GM12878 (cell line): ENCODE measurements at regions not wholly inside any gene's neighbourhood (a gene's known extent, or its start where the extent isn't known, plus 50 kb on each side); places are given as distances from the start of the nearest gene placed in this dataset.

Source experiments
- ATAC-seq: fragments of 200-7000 bp; cut with Tn5 transposase; 3 replicates; pipeline ENCODE4 v1.9.1; 2020; ENCODE audit warnings: mild to moderate bottlenecking, moderate library complexity
- BruUV-seq: library from RNA; stranded (reverse); fragments of 400-500 nt; replicated peaks from 2 replicates; lab custom pipeline; 2021; lab: Mats Ljungman, UMichigan
- CTCF ChIA-PET: fragments of 300-600 bp; sonication (Branson Sonifier 250); formaldehyde crosslinking; extraction: SDS; loops from one replicate; lab custom pipeline; 2021; ENCODE audit warnings: inconsistent platforms; lab: Yijun Ruan, JAX
- POLR2A ChIA-PET: fragments of 350-600 bp; formaldehyde crosslinking; extraction: SDS; loops from one replicate; lab custom pipeline; 2021; ENCODE audit warnings: inconsistent platforms; lab: Charles Lee
- RAD21 ChIA-PET: fragments of 300-600 bp; sonication (Branson Sonifier 250); formaldehyde crosslinking; loops from one replicate; lab custom pipeline; 2023; ENCODE audit warnings: antibody characterized with exemption; ENCODE audit not compliant: unreplicated experiment; lab: Charles Lee
- SMC1A ChIA-PET: fragments of 300-600 bp; sonication (Branson Sonifier 250); formaldehyde crosslinking; loops from one replicate; lab custom pipeline; 2023; ENCODE audit not compliant: unreplicated experiment, uncharacterized antibody; lab: Charles Lee
- DNase-seq: peaks from one replicate; pipeline ENCODE4 v3.0.0-alpha.2; 2011; ENCODE audit warnings: low read depth, low spot score
- FAIRE-seq: peaks from 3 replicates; lab custom pipeline; 2011; peaks lifted over from hg19 to GRCh38; lab: Jason Lieb, UNC
- H2AFZ ChIP-seq: 2 replicates; pipeline ENCODE4 v1.6.0; 2011; ENCODE audit warnings: low read depth, low read length, control low read depth; ENCODE audit not compliant: control insufficient read depth
- H3K27ac ChIP-seq: 2 replicates; pipeline ENCODE4 v1.5.1; 2011; ENCODE audit warnings: control low read depth; ENCODE audit not compliant: control insufficient read depth, insufficient read depth
- H3K27me3 ChIP-seq, 2 experiments: replicated peaks in 1 of 2; 2 replicates each; pipeline versions ENCODE4 v1.6.0 to v1.6.1; 2011; ENCODE audit warnings: low read length in 1 of 2; ENCODE audit not compliant: control insufficient read depth in 2 of 2, insufficient read depth in 2 of 2
- H3K36me3 ChIP-seq, 2 experiments: 2 replicates each; pipeline ENCODE4 v1.5.1; 2011; ENCODE audit warnings: low read length in 1 of 2; ENCODE audit not compliant: control insufficient read depth in 2 of 2, insufficient read depth in 2 of 2
- H3K4me1 ChIP-seq: 2 replicates; pipeline ENCODE4 v1.6.1; 2011; ENCODE audit warnings: mild to moderate bottlenecking, low read length, moderate library complexity, mixed read lengths; ENCODE audit not compliant: control insufficient read depth, insufficient read depth
- H3K4me2 ChIP-seq: 2 replicates; pipeline ENCODE4 v1.6.0; 2011; ENCODE audit warnings: control low read depth; ENCODE audit not compliant: control insufficient read depth, insufficient read depth
- H3K4me3 ChIP-seq: fragments of 200-600 bp; sonication (generic); 2 replicates; pipeline ENCODE4 v1.5.1; 2016
- H3K79me2 ChIP-seq: 2 replicates; pipeline ENCODE4 v1.6.0; 2011; ENCODE audit warnings: low read length; ENCODE audit not compliant: control insufficient read depth, insufficient read depth
- H3K9ac ChIP-seq: 2 replicates; pipeline ENCODE4 v1.8.0; 2011; ENCODE audit warnings: low read length, control low read depth, mixed read lengths; ENCODE audit not compliant: control insufficient read depth, insufficient read depth
- H3K9me3 ChIP-seq: replicated peaks from 3 replicates; pipeline ENCODE4 v1.5.1; 2011; ENCODE audit warnings: mild to moderate bottlenecking, low read length; ENCODE audit not compliant: control insufficient read depth, insufficient read depth
- H4K20me1 ChIP-seq: 2 replicates; pipeline ENCODE4 v1.6.0; 2011; ENCODE audit not compliant: control insufficient read depth, insufficient read depth
- CBX3 ChIP-seq: fragments of 200-600 bp; sonication (generic); IDR thresholded peaks from 2 replicates; pipeline ENCODE4 v1.6.1; 2016; ENCODE audit warnings: low read depth, borderline replicate concordance
- CHD4 ChIP-seq: fragments of 200-600 bp; sonication (generic); IDR thresholded peaks from 2 replicates; pipeline ENCODE4 v1.6.1; 2016; ENCODE audit warnings: mild to moderate bottlenecking
- KLF5 ChIP-seq: fragments of 450-650 bp; IDR thresholded peaks from 2 replicates; pipeline ENCODE4 v1.6.1; 2014; ENCODE audit warnings: mild to moderate bottlenecking; ENCODE audit not compliant: partially characterized antibody
- LARP7 ChIP-seq: fragments of 450-650 bp; IDR thresholded peaks from 2 replicates; pipeline ENCODE4 v1.6.1; 2017; ENCODE audit warnings: mild to moderate bottlenecking
- NFYB ChIP-seq: IDR thresholded peaks from 2 replicates; pipeline ENCODE4 v1.6.1; 2011; ENCODE audit warnings: low read depth, mild to moderate bottlenecking, low read length, improper control_type of control experiment, moderate library complexity; ENCODE audit not compliant: insufficient read depth
- NR2C2 ChIP-seq: IDR thresholded peaks from 2 replicates; pipeline ENCODE4 v1.6.1; 2011; ENCODE audit warnings: borderline replicate concordance, low read depth; ENCODE audit not compliant: control insufficient read depth, insufficient read length
- POLR2AphosphoS5 ChIP-seq: IDR thresholded peaks from 2 replicates; pipeline ENCODE4 v1.6.1; 2011; ENCODE audit warnings: mild to moderate bottlenecking, low read length, inconsistent platforms
- SMAD1 ChIP-seq: fragments of 450-650 bp; IDR thresholded peaks from 2 replicates; pipeline ENCODE4 v1.6.1; 2018; ENCODE audit warnings: mild to moderate bottlenecking, low read depth; ENCODE audit not compliant: partially characterized antibody
- SMARCA5 ChIP-seq: fragments of 450-650 bp; IDR thresholded peaks from 2 replicates; pipeline ENCODE4 v1.6.1; 2017; ENCODE audit warnings: mild to moderate bottlenecking
- SMC3 ChIP-seq: IDR thresholded peaks from 2 replicates; pipeline ENCODE4 v1.6.1; 2011; ENCODE audit warnings: low read length, improper control_type of control experiment, borderline replicate concordance
- SUZ12 ChIP-seq: fragments of 200-600 bp; sonication (generic); IDR thresholded peaks from one replicate; pipeline ENCODE4 v1.6.1; 2018; ENCODE audit warnings: antibody characterized with exemption, mild to moderate bottlenecking; ENCODE audit not compliant: unreplicated experiment
- ZNF207 ChIP-seq: fragments of 450-650 bp; IDR thresholded peaks from 2 replicates; pipeline ENCODE4 v1.6.1; 2014; ENCODE audit warnings: antibody characterized with exemption, mild to moderate bottlenecking, borderline replicate concordance
- ZNF622 ChIP-seq: fragments of 450-650 bp; IDR thresholded peaks from 2 replicates; pipeline ENCODE4 v1.6.1; 2017; ENCODE audit warnings: mild to moderate bottlenecking, inconsistent platforms
- WGBS: methylation state at CpG from one replicate; pipeline ENCODE4 v1.1.6; 2016; ENCODE audit warnings: low lambda C conversion rate; ENCODE audit not compliant: insufficient replicate concordance, insufficient coverage; ENCODE audit errors: missing lambda C conversion rate; 5-methylcytosine and 5-hydroxymethylcytosine counted together
- in situ Hi-C: fragments of 300-500 bp; cut with MboI; formaldehyde crosslinking; loops from 9 replicates; pipeline ENCODE4 v1.14.3; 2018; ENCODE audit warnings: mixed read lengths
- intact Hi-C: fragments of 100-400 bp; cut with micrococcal nuclease; formaldehyde crosslinking; loops from one replicate; pipeline ENCODE4 v1.14.2; 2022; ENCODE audit not compliant: unreplicated experiment
- TF ChIP-seq, protein P1 (sequence below): fragments of 450-650 bp; IDR thresholded peaks from 2 replicates; pipeline ENCODE4 v1.6.1; 2016; ENCODE audit warnings: mild to moderate bottlenecking
- TF ChIP-seq, protein P2 (sequence below): fragments of 450-650 bp; IDR thresholded peaks from 2 replicates; pipeline ENCODE4 v1.6.1; 2018; ENCODE audit warnings: borderline replicate concordance, mild to moderate bottlenecking; ENCODE audit not compliant: partially characterized antibody
- TF ChIP-seq, protein P3 (sequence below): fragments of 450-650 bp; IDR thresholded peaks from 2 replicates; pipeline ENCODE4 v1.6.1; 2014; ENCODE audit warnings: mild to moderate bottlenecking
- TF ChIP-seq, protein P4 (sequence below): IDR thresholded peaks from 2 replicates; pipeline ENCODE4 v1.6.1; 2012; ENCODE audit warnings: low read length, inconsistent platforms
- TF ChIP-seq, protein P5 (sequence below): fragments of 450-650 bp; IDR thresholded peaks from 2 replicates; pipeline ENCODE4 v1.6.1; 2016; ENCODE audit warnings: mild to moderate bottlenecking

DNA sequence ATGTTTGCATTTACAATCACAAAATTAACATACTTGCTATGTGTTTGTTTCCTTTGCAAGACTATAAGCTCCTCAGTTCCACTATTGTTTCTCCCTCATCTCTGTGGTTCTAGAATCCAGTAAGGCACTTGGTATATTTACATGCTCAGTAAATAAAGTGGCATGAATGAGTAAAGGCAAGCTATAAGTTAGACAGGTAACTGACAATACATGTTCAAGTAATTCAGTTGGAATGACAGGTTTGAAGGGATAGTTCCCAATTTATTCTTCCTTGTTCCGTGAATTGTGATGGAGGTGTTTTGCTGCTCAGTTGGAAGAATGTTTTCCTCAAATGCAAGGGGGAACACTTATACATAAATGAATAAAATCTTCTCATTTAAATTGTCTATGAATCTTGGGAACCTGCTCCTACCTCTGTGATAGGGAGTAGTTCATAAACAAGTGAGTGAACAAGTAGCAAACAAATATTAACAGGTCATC lies 54.1 kb upstream of the DHX15 start:
- ChIA-PET RAD21 (no interaction called here), SMC1A (interaction anchor here (0.8 kb wide), 1 partner anchor 43 kb away, joined by 3 read pairs; no protein-coding TSS in a partner anchor), CTCF (interaction anchor here (0.6 kb wide), 2 partner anchors 178 to 802 kb away, joined by 3 to 4 read pairs; no protein-coding TSS in a partner anchor), POLR2A (no interaction called here)
- intact Hi-C loops: no loop called here
- in situ Hi-C loops: no loop called here
- no TSS peak for BruUV-seq
- no peak for ATAC-seq
- no peak overlapping the region for H3K9ac ChIP-seq
- no peaks in the 10 kb centered on the region for H3K9me3 ChIP-seq
- no peaks in the 10 kb centered on the region for H3K79me2 ChIP-seq
- no peak overlapping the region for H3K27ac ChIP-seq
- 29% methylated on average over 1 of the region's 1 CpG for WGBS
- no peak for FAIRE-seq
- no peak overlapping the region for H3K4me2 ChIP-seq
- H3K27me3 ChIP-seq: no peaks in the 10 kb centered on the region
- no peaks in the 10 kb centered on the region for H3K4me1 ChIP-seq
- H4K20me1 ChIP-seq: no peaks in the 10 kb centered on the region
- no peak for DNase-seq
- H3K36me3 ChIP-seq: no peaks in the 10 kb centered on the region
- no peak overlapping the region for H2AFZ ChIP-seq
- H3K4me3 ChIP-seq: no peak overlapping the region
- TF ChIP-seq, protein P1, sequence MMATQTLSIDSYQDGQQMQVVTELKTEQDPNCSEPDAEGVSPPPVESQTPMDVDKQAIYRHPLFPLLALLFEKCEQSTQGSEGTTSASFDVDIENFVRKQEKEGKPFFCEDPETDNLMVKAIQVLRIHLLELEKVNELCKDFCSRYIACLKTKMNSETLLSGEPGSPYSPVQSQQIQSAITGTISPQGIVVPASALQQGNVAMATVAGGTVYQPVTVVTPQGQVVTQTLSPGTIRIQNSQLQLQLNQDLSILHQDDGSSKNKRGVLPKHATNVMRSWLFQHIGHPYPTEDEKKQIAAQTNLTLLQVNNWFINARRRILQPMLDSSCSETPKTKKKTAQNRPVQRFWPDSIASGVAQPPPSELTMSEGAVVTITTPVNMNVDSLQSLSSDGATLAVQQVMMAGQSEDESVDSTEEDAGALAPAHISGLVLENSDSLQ: no peak
- TF ChIP-seq, protein P2, sequence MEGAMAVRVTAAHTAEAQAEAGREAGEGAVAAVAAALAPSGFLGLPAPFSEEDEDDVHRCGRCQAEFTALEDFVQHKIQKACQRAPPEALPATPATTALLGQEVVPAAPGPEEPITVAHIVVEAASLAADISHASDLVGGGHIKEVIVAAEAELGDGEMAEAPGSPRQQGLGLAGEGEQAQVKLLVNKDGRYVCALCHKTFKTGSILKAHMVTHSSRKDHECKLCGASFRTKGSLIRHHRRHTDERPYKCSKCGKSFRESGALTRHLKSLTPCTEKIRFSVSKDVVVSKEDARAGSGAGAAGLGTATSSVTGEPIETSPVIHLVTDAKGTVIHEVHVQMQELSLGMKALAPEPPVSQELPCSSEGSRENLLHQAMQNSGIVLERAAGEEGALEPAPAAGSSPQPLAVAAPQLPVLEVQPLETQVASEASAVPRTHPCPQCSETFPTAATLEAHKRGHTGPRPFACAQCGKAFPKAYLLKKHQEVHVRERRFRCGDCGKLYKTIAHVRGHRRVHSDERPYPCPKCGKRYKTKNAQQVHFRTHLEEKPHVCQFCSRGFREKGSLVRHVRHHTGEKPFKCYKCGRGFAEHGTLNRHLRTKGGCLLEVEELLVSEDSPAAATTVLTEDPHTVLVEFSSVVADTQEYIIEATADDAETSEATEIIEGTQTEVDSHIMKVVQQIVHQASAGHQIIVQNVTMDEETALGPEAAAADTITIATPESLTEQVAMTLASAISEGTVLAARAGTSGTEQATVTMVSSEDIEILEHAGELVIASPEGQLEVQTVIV: no peak
- TF ChIP-seq CHD4: no peak
- no peak for TF ChIP-seq SMC3
- TF ChIP-seq ZNF207: no peak
- TF ChIP-seq, protein P3, sequence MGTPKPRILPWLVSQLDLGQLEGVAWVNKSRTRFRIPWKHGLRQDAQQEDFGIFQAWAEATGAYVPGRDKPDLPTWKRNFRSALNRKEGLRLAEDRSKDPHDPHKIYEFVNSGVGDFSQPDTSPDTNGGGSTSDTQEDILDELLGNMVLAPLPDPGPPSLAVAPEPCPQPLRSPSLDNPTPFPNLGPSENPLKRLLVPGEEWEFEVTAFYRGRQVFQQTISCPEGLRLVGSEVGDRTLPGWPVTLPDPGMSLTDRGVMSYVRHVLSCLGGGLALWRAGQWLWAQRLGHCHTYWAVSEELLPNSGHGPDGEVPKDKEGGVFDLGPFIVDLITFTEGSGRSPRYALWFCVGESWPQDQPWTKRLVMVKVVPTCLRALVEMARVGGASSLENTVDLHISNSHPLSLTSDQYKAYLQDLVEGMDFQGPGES: no peak
- no peak for TF ChIP-seq SUZ12
- no peak for TF ChIP-seq KLF5
- TF ChIP-seq, protein P4, sequence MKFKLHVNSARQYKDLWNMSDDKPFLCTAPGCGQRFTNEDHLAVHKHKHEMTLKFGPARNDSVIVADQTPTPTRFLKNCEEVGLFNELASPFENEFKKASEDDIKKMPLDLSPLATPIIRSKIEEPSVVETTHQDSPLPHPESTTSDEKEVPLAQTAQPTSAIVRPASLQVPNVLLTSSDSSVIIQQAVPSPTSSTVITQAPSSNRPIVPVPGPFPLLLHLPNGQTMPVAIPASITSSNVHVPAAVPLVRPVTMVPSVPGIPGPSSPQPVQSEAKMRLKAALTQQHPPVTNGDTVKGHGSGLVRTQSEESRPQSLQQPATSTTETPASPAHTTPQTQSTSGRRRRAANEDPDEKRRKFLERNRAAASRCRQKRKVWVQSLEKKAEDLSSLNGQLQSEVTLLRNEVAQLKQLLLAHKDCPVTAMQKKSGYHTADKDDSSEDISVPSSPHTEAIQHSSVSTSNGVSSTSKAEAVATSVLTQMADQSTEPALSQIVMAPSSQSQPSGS: no peak
- TF ChIP-seq SMARCA5: no peak
- no peak for TF ChIP-seq NFYB
- TF ChIP-seq ZNF622: no peak
- TF ChIP-seq SMAD1: no peak
- TF ChIP-seq NR2C2: no peak
- no peak for TF ChIP-seq LARP7
- TF ChIP-seq, protein P5, sequence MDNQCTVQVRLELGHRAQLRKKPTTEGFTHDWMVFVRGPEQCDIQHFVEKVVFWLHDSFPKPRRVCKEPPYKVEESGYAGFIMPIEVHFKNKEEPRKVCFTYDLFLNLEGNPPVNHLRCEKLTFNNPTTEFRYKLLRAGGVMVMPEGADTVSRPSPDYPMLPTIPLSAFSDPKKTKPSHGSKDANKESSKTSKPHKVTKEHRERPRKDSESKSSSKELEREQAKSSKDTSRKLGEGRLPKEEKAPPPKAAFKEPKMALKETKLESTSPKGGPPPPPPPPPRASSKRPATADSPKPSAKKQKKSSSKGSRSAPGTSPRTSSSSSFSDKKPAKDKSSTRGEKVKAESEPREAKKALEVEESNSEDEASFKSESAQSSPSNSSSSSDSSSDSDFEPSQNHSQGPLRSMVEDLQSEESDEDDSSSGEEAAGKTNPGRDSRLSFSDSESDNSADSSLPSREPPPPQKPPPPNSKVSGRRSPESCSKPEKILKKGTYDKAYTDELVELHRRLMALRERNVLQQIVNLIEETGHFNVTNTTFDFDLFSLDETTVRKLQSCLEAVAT: no peak
- TF ChIP-seq CBX3: no peak
- TF ChIP-seq POLR2AphosphoS5: no peak
